ENCODE measurements at regions not wholly inside any gene's neighbourhood (a gene's known extent, or its start where the extent isn't known, plus 50 kb on each side); places are given as distances from the start of the nearest gene placed in this dataset.

- Mint-ChIP-seq H3K4me3 (no peak overlapping the region), H3K9me3 (peaks cover 15% of the 10 kb centered on the region), H3K27me3 (ENCODE audit: low read depth) (no peaks in the 10 kb centered on the region), H3K36me3 (ENCODE audit: low read depth) (peaks cover 3% of the 10 kb centered on the region), H3K27ac (ENCODE audit: unreplicated experiment) (no peak overlapping the region), H3K4me1 (peaks cover 3% of the 10 kb centered on the region)
- no peak for TF ChIP-seq CTCF (conservative IDR thresholded peaks at IDR 0.05)
- no peak for DNase-seq (ENCODE audit: low read depth, low spot score)
Measured at GRCh38 chr11:11086979-11087378, 229.1 kb upstream of the ZBED5 start.

GRCh38 chr11:11085580-11085979 is 227.7 kb upstream of the ZBED5 start:
- no peaks in the 10 kb centered on the region for H3K27me3 Mint-ChIP-seq (ENCODE audit: low read depth)
- no peak overlapping the region for H3K27ac Mint-ChIP-seq (ENCODE audit: unreplicated experiment)
- H3K9me3 Mint-ChIP-seq: peaks cover 6% of the 10 kb centered on the region
- DNase-seq (ENCODE audit: low read depth, low spot score): no peak
- H3K36me3 Mint-ChIP-seq (ENCODE audit: low read depth): no peaks in the 10 kb centered on the region
- H3K4me3 Mint-ChIP-seq: no peak overlapping the region
- peaks cover 13% of the 10 kb centered on the region for H3K4me1 Mint-ChIP-seq
- TF ChIP-seq CTCF (conservative IDR thresholded peaks at IDR 0.05): no peak

GRCh38 chr11:11084337-11084736 is 226.5 kb upstream of the ZBED5 start:
- no peaks in the 10 kb centered on the region for H3K27me3 Mint-ChIP-seq (ENCODE audit: low read depth)
- DNase-seq (ENCODE audit: low read depth, low spot score): no peak
- H3K4me1 Mint-ChIP-seq: peaks cover 13% of the 10 kb centered on the region
- H3K36me3 Mint-ChIP-seq (ENCODE audit: low read depth): no peaks in the 10 kb centered on the region
- no peak overlapping the region for H3K27ac Mint-ChIP-seq (ENCODE audit: unreplicated experiment)
- TF ChIP-seq CTCF (conservative IDR thresholded peaks at IDR 0.05): no peak
- H3K4me3 Mint-ChIP-seq: no peak overlapping the region
- H3K9me3 Mint-ChIP-seq: peaks cover 2% of the 10 kb centered on the region

- H3K27ac Mint-ChIP-seq (ENCODE audit: unreplicated experiment): no peak overlapping the region
- DNase-seq (ENCODE audit: low read depth, low spot score): no peak
- H3K27me3 Mint-ChIP-seq (ENCODE audit: low read depth): no peaks in the 10 kb centered on the region
- no peak overlapping the region for H3K4me3 Mint-ChIP-seq
- no peak for TF ChIP-seq CTCF (conservative IDR thresholded peaks at IDR 0.05)
- peaks cover 13% of the 10 kb centered on the region for H3K4me1 Mint-ChIP-seq
- H3K9me3 Mint-ChIP-seq: no peaks in the 10 kb centered on the region
- no peaks in the 10 kb centered on the region for H3K36me3 Mint-ChIP-seq (ENCODE audit: low read depth)
Measured at GRCh38 chr11:11083441-11083840, 225.6 kb upstream of the ZBED5 start.

- Mint-ChIP-seq H3K27me3 (ENCODE audit: low read depth) (no peaks in the 10 kb centered on the region), H3K36me3 (ENCODE audit: low read depth) (no peaks in the 10 kb centered on the region), H3K27ac (ENCODE audit: unreplicated experiment) (no peak overlapping the region), H3K4me3 (no peak overlapping the region), H3K9me3 (no peaks in the 10 kb centered on the region), H3K4me1 (peaks cover 13% of the 10 kb centered on the region)
- no peak for DNase-seq (ENCODE audit: low read depth, low spot score)
- TF ChIP-seq CTCF (conservative IDR thresholded peaks at IDR 0.05): no peak
Measured at GRCh38 chr11:11082646-11083045, 224.8 kb upstream of the ZBED5 start.

- no peak for TF ChIP-seq CTCF (conservative IDR thresholded peaks at IDR 0.05)
- Mint-ChIP-seq H3K27ac (ENCODE audit: unreplicated experiment) (no peak overlapping the region), H3K4me3 (no peak overlapping the region), H3K27me3 (ENCODE audit: low read depth) (no peaks in the 10 kb centered on the region), H3K4me1 (peaks cover 17% of the 10 kb centered on the region), H3K9me3 (no peaks in the 10 kb centered on the region), H3K36me3 (ENCODE audit: low read depth) (no peaks in the 10 kb centered on the region)
- no peak for DNase-seq (ENCODE audit: low read depth, low spot score)
Measured at GRCh38 chr11:11081776-11082175, 223.9 kb upstream of the ZBED5 start.
